Tibial nerve (tissue), 4 donors: ENCODE measurements at regions not wholly inside any gene's neighbourhood (a gene's known extent, or its start where the extent isn't known, plus 50 kb on each side); places are given as distances from the start of the nearest gene placed in this dataset.

ENCODE experiments used
- DNase-seq, 2 donors: peaks; one replicate each; pipeline ENCODE4 v3.0.0-alpha.2; 2019; ENCODE audit warnings: low spot score in 2 of 2
- H3K27ac ChIP-seq, 4 donors: fragments of 200-600 bp; sonication (generic) in 3 of 4; one replicate each; pipeline ENCODE4 v1.5.1; 2017 to 2019; ENCODE audit warnings: mild to moderate bottlenecking in 1 of 4
- H3K27me3 ChIP-seq, 2 donors: fragments of 200-600 bp; sonication (generic) in 1 of 2; one replicate each; pipeline versions ENCODE4 v1.5.1 to v1.6.0; 2017 to 2019
- H3K36me3 ChIP-seq, 3 donors: fragments of 200-600 bp; sonication (generic); one replicate each; pipeline ENCODE4 v1.5.1; 2018 to 2019
- H3K4me1 ChIP-seq, 4 donors: fragments of 200-600 bp; sonication (generic) in 3 of 4; one replicate each; pipeline ENCODE4 v1.5.1; 2017 to 2019
- H3K4me3 ChIP-seq, 4 donors: fragments of 200-600 bp; sonication (generic) in 3 of 4; one replicate each; pipeline ENCODE4 v1.5.1; 2017 to 2019; ENCODE audit warnings: mild to moderate bottlenecking in 1 of 4, moderate library complexity in 1 of 4
- H3K9me3 ChIP-seq, 4 donors: fragments of 200-600 bp; sonication (generic) in 3 of 4; one replicate each; pipeline ENCODE4 v1.5.1; 2017 to 2019
- EP300 ChIP-seq, 2 donors: sonication (generic); formaldehyde crosslinking; IDR thresholded peaks; one replicate each; pipeline ENCODE4 v1.6.1; 2017; ENCODE audit warnings: antibody characterized with exemption in 2 of 2, mild to moderate bottlenecking in 1 of 2
- POLR2A ChIP-seq, 2 donors: fragments of 450-650 bp; IDR thresholded peaks; one replicate each; pipeline ENCODE4 v1.6.1; 2017; ENCODE audit warnings: antibody characterized with exemption in 2 of 2, mild to moderate bottlenecking in 2 of 2, moderate library complexity in 2 of 2
- WGBS, 2 donors: methylation state at CpG; one replicate each; pipeline ENCODE4 v1.1.5; 2018; 5-methylcytosine and 5-hydroxymethylcytosine counted together
- TF ChIP-seq, protein P1 (sequence below), 5 experiments: fragments of 200-600 bp in 3 of 5; fragments of 450-650 bp in 2 of 5; sonication (generic) in 3 of 5; IDR thresholded peaks; one replicate each; pipeline ENCODE4 v1.5.1; 2016 to 2019; ENCODE audit warnings: antibody characterized with exemption in 5 of 5, mild to moderate bottlenecking in 3 of 5, moderate library complexity in 2 of 5

DNA sequence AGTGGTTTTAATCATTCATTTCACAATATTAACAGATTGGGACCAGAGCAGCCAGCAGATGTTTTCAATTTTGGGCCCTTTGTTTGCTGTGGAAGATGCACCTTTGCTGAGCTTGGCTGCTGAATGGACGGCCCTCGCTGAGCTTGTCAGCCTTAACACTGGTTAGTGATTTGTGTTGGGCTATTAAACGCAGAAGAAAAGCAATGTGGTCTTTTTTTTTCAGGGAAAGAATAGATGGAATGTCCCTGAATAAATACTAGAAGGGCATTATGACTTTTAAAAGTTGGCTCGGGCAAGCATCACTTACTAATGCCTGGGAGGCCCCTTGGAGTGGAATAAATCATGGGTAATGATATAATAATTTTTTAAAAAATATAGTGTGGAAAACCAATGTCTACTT is 297.0 kb downstream of the MAP2K6 start:
- Histone ChIP-seq H3K4me1 (peaks cover 0 to 7% (median under 1%) of the 10 kb centered on the region in 4 donors), H3K27ac (no peak overlapping the region), H3K4me3 (no peak overlapping the region), H3K36me3 (no peaks in the 10 kb centered on the region), H3K9me3 (no peaks in the 10 kb centered on the region), H3K27me3 (no peaks in the 10 kb centered on the region)
- no peak for DNase-seq
- TF ChIP-seq POLR2A (IDR thresholded peaks at IDR 0.05) (no peak), EP300 (IDR thresholded peaks at IDR 0.05) (no peak)
- TF ChIP-seq, protein P1, sequence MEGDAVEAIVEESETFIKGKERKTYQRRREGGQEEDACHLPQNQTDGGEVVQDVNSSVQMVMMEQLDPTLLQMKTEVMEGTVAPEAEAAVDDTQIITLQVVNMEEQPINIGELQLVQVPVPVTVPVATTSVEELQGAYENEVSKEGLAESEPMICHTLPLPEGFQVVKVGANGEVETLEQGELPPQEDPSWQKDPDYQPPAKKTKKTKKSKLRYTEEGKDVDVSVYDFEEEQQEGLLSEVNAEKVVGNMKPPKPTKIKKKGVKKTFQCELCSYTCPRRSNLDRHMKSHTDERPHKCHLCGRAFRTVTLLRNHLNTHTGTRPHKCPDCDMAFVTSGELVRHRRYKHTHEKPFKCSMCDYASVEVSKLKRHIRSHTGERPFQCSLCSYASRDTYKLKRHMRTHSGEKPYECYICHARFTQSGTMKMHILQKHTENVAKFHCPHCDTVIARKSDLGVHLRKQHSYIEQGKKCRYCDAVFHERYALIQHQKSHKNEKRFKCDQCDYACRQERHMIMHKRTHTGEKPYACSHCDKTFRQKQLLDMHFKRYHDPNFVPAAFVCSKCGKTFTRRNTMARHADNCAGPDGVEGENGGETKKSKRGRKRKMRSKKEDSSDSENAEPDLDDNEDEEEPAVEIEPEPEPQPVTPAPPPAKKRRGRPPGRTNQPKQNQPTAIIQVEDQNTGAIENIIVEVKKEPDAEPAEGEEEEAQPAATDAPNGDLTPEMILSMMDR (IDR thresholded peaks at IDR 0.05): no peak
- WGBS, 2 donors: 34 to 41% methylated on average over 4 of the region's 4 CpGs

DNA sequence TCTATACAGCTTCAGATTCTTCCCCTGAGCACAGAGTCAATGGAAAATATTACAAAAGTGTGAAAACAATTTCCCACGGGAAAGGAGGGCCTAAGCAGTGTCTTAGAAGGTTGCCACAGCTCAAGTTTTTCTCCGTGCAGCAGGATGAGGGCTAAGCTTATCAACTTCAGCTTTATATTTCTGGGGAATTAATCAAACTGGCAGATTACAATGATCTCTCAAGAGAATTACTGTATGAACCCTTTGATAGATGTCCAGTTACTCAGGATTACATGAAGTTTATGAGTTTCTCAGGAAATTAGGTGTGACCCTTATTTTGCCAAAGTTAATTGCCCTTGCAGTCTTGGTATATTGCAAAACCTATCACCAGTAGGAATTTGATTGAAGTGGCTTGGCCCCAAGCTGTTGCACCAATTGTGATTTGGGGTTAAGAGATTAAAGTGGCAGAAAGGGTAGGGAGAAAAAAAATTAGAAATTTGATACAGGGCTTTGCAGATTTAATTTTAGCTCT is 298.4 kb downstream of the MAP2K6 start:
- TF ChIP-seq EP300 (IDR thresholded peaks at IDR 0.05): no peak
- TF ChIP-seq, protein P1 (IDR thresholded peaks at IDR 0.05): no peak
- no peak for TF ChIP-seq POLR2A (IDR thresholded peaks at IDR 0.05)
- Histone ChIP-seq H3K4me3 (no peak overlapping the region), H3K9me3 (no peaks in the 10 kb centered on the region), H3K27ac (no peak overlapping the region), H3K36me3 (no peaks in the 10 kb centered on the region), H3K4me1 (peaks cover 0 to 20% (median 2%) of the 10 kb centered on the region in 4 donors), H3K27me3 (no peaks in the 10 kb centered on the region)
- WGBS, 2 donors: 43 to 57% methylated on average over 2 of the region's 2 CpGs
- DNase-seq: no peak

DNA sequence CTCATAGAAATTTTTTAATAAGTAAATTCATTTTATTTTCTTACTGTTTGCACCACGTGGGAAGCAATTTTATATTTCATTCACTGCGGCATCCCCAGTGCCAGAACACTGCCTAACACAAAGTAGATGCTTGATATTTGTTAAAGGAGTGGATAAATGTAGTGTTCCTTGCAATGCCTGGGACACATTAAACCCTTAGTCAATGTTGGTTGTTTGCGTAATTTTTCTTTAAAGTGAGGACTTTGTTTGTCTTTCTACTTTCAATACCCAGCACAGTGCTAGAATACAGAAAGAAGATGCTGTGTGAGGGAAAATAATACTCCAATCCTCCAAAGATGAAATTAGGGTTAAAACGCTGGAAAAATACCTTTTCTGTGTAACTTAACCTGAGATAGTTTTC is 299.3 kb downstream of the MAP2K6 start:
- no peaks in the 10 kb centered on the region for H3K36me3 ChIP-seq
- no peaks in the 10 kb centered on the region for H3K27me3 ChIP-seq
- whole genome bisulfite sequencing, 2 donors: 88 to 89% methylated on average over 4 of the region's 4 CpGs
- no peaks in the 10 kb centered on the region for H3K9me3 ChIP-seq
- H3K27ac ChIP-seq: no peak overlapping the region
- peaks cover 0 to 20% (median 2%) of the 10 kb centered on the region in 4 donors for H3K4me1 ChIP-seq
- H3K4me3 ChIP-seq: no peak overlapping the region
- TF ChIP-seq EP300 (IDR thresholded peaks at IDR 0.05): no peak
- TF ChIP-seq, protein P1 (IDR thresholded peaks at IDR 0.05): no peak
- no peak for TF ChIP-seq POLR2A (IDR thresholded peaks at IDR 0.05)
- DNase-seq: no peak

DNA sequence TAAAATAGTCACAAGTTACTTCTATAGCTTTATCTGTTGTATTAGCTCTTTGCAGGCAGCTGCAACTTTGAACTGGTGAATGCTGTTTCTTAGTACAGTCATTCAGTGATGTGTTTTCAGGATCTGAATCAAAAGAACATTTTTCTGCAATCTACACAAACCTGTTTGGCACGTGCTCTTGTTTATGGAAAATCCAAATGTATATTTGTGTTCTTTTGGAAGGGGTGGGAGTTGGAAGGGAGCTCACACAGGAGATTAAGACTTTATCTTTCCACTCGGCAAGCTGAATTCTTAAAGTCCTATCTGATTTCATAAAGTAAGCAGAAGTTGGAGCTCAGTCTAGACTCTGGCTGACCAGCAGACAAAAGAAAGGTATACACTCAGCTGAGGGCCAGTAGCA is 300.2 kb downstream of the MAP2K6 start:
- no peak for DNase-seq
- TF ChIP-seq EP300 (IDR thresholded peaks at IDR 0.05) (no peak), POLR2A (IDR thresholded peaks at IDR 0.05) (no peak)
- TF ChIP-seq, protein P1 (IDR thresholded peaks at IDR 0.05): no peak
- Histone ChIP-seq H3K27me3 (no peaks in the 10 kb centered on the region), H3K4me1 (peaks cover 0 to 20% (median 2%) of the 10 kb centered on the region in 4 donors), H3K36me3 (no peaks in the 10 kb centered on the region), H3K4me3 (no peak overlapping the region), H3K27ac (no peak overlapping the region), H3K9me3 (no peaks in the 10 kb centered on the region)
- 59 to 63% methylated on average over 2 of the region's 2 CpGs for WGBS, 2 donors

DNA sequence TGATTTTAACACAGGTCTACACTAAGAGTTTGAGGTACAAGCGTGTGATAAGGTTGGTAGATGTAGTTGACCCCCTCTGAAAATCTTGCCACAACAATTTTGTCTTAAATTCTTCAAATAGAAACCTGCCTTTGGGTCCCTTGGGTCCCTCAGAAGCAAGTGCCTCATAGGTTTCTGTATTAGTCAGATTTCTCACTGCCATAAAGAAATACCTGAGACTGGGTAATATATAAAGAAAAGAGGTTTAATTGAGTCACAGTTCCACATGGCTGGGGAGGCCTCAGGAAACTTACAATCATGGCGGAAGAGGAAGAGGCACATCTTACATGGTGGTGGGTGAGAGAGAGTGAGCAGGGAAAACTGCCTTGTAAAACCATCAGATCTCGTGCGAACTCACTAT is 301.2 kb downstream of the MAP2K6 start:
- DNase-seq: no peak
- WGBS, 2 donors: 99% methylated on average over 4 of the region's 4 CpGs
- Histone ChIP-seq H3K9me3 (no peaks in the 10 kb centered on the region), H3K27ac (no peak overlapping the region), H3K4me3 (no peak overlapping the region), H3K27me3 (no peaks in the 10 kb centered on the region), H3K4me1 (peaks cover 0 to 20% (median 2%) of the 10 kb centered on the region in 4 donors), H3K36me3 (no peaks in the 10 kb centered on the region)
- TF ChIP-seq EP300 (IDR thresholded peaks at IDR 0.05): no peak
- TF ChIP-seq, protein P1 (IDR thresholded peaks at IDR 0.05): no peak
